ENCODE measurements at regions not wholly inside any gene's neighbourhood (a gene's known extent, or its start where the extent isn't known, plus 50 kb on each side); places are given as distances from the start of the nearest gene placed in this dataset.

DNA sequence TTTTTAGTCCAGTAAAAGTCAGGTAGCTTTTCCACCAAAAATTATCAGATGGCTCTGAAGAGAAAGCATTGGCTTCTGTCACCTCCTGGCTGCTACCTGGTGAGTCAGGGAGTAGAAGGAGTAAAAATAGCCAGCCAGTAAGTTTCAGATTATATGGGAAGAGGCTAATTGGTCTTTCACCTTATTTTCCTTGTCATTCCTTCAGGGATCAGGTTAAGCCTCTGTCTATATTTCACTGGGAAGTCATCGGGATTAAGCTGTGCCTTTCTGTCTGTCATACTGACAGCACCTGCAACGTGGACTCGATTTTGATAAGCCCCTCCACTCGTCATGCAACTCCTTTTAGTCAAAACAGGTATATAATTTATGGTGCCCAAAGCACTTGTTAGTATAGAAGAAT lies 380.7 kb upstream of the CELF4 start (continued):
- TF ChIP-seq, protein P1, sequence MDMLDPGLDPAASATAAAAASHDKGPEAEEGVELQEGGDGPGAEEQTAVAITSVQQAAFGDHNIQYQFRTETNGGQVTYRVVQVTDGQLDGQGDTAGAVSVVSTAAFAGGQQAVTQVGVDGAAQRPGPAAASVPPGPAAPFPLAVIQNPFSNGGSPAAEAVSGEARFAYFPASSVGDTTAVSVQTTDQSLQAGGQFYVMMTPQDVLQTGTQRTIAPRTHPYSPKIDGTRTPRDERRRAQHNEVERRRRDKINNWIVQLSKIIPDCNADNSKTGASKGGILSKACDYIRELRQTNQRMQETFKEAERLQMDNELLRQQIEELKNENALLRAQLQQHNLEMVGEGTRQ (IDR thresholded peaks at IDR 0.05; ENCODE audit: low read length): no peak

Data from H1 (cell line).